Esophagus muscularis mucosa (tissue), 3 donors: ENCODE measurements at regions not wholly inside any gene's neighbourhood (a gene's known extent, or its start where the extent isn't known, plus 50 kb on each side); places are given as distances from the start of the nearest gene placed in this dataset.

ENCODE experiments used
- POLR2AphosphoS5 ChIP-seq, 2 donors: sonication (generic); formaldehyde crosslinking; IDR thresholded peaks; one replicate each; pipeline ENCODE4 v1.6.1; 2017; ENCODE audit warnings: antibody characterized with exemption in 2 of 2
- TF ChIP-seq, protein P1 (sequence below), 3 experiments: fragments of 200-600 bp in 2 of 3; fragments of 450-650 bp in 1 of 3; sonication (generic) in 2 of 3; IDR thresholded peaks; one replicate each; pipeline ENCODE4 v1.5.1; 2017 to 2019; ENCODE audit warnings: antibody characterized with exemption in 3 of 3, mild to moderate bottlenecking in 2 of 3, moderate library complexity in 1 of 3

DNA sequence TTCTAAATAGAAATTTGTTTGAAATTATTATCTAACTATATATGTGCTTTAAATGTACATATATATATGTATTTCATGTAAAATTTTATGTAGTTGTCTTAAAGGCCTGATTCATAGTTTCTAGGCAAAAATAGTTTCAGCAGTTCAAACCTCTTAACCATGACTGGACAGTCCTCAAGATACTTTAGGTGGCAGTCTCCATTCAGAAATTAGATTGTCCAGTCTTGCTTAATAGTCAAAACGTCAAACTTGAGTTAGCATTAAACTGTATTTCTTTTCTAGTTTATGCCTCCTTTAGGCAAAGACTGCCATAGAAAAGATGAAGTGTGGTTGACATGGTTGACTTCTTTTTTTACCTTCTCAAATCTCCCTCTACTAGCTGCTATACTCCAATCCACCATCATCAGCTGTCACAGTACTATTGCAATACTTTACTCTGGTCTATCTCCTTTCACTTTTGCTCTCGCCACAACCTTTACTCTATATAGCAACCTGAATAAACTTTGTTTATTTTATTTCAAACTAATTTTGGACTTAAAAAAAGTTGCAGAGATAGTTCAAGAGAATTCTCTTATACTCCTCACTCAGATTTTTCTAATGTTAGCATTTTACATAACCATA, 395.6 kb upstream of the DIPK2B start:
- TF ChIP-seq, protein P1, sequence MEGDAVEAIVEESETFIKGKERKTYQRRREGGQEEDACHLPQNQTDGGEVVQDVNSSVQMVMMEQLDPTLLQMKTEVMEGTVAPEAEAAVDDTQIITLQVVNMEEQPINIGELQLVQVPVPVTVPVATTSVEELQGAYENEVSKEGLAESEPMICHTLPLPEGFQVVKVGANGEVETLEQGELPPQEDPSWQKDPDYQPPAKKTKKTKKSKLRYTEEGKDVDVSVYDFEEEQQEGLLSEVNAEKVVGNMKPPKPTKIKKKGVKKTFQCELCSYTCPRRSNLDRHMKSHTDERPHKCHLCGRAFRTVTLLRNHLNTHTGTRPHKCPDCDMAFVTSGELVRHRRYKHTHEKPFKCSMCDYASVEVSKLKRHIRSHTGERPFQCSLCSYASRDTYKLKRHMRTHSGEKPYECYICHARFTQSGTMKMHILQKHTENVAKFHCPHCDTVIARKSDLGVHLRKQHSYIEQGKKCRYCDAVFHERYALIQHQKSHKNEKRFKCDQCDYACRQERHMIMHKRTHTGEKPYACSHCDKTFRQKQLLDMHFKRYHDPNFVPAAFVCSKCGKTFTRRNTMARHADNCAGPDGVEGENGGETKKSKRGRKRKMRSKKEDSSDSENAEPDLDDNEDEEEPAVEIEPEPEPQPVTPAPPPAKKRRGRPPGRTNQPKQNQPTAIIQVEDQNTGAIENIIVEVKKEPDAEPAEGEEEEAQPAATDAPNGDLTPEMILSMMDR (IDR thresholded peaks at IDR 0.05), result no peak
- TF ChIP-seq POLR2AphosphoS5 (IDR thresholded peaks at IDR 0.05), result no peak
